WTC11 (cell line): ENCODE measurements at regions not wholly inside any gene's neighbourhood (a gene's known extent, or its start where the extent isn't known, plus 50 kb on each side); places are given as distances from the start of the nearest gene placed in this dataset.

Experiments
- ATAC-seq: fragments of 200-7000 bp; cut with Tn5 transposase; 2 replicates; pipeline ENCODE4 v1.10.0; 2021; ENCODE audit warnings: mild to moderate bottlenecking, moderate library complexity
- CTCF ChIA-PET: fragments of 300-600 bp; sonication (Branson Sonifier 250); formaldehyde crosslinking; loops from one replicate; lab custom pipeline; 2021; ENCODE audit warnings: antibody characterized with exemption; lab: Charles Lee
- POLR2A ChIA-PET: fragments of 350-600 bp; sonication (Branson Sonifier 250); formaldehyde crosslinking; loops from one replicate; lab custom pipeline; 2021; ENCODE audit warnings: antibody characterized with exemption; lab: Charles Lee
- DNase-seq: peaks from one replicate; pipeline ENCODE4 v3.0.0; 2021; ENCODE audit warnings: low spot score
- H3K27ac Mint-ChIP-seq: 2 replicates; pipeline ENCODE4 v1.8.0; 2021; ENCODE audit warnings: mixed read lengths
- H3K27me3 Mint-ChIP-seq: 2 replicates; pipeline ENCODE4 v1.8.0; 2021; ENCODE audit warnings: low read depth, mild to moderate bottlenecking, moderate library complexity, mixed read lengths
- H3K36me3 Mint-ChIP-seq: 2 replicates; pipeline ENCODE4 v1.8.0; 2021; ENCODE audit warnings: mixed read lengths
- H3K4me1 Mint-ChIP-seq: 2 replicates; pipeline ENCODE4 v1.8.0; 2022; ENCODE audit warnings: mixed read lengths
- H3K4me3 Mint-ChIP-seq: 2 replicates; pipeline ENCODE4 v1.8.0; 2021; ENCODE audit warnings: mild to moderate bottlenecking, moderate library complexity, mixed read lengths
- H3K9me3 Mint-ChIP-seq: 2 replicates; pipeline ENCODE4 v1.8.0; 2021; ENCODE audit warnings: mixed read lengths
- ATF2 ChIP-seq: sonication (generic); formaldehyde crosslinking; IDR thresholded peaks from 2 replicates; pipeline ENCODE4 v1.8.1; 2022; ENCODE audit warnings: low read depth, missing genetic modification reagents, borderline replicate concordance
- CBFB ChIP-seq: sonication (generic); formaldehyde crosslinking; IDR thresholded peaks from 2 replicates; pipeline ENCODE4 v1.8.1; 2022; ENCODE audit warnings: mild to moderate bottlenecking, low read depth, missing genetic modification reagents
- E2F4 ChIP-seq: sonication (generic); formaldehyde crosslinking; IDR thresholded peaks from 2 replicates; pipeline ENCODE4 v1.8.1; 2022; ENCODE audit warnings: low read depth, mild to moderate bottlenecking, moderate library complexity, missing genetic modification reagents, borderline replicate concordance
- EMX1 ChIP-seq: fragments of 250-450 bp; sonication (Bioruptor Pico); IDR thresholded peaks from 2 replicates; pipeline ENCODE4 v1.8.0; 2021; ENCODE audit warnings: mild to moderate bottlenecking
- ERG ChIP-seq: fragments of 250-450 bp; sonication (Bioruptor Pico); IDR thresholded peaks from 2 replicates; pipeline ENCODE4 v1.8.0; 2021; ENCODE audit warnings: mild to moderate bottlenecking
- FOXP1 ChIP-seq: sonication (generic); formaldehyde crosslinking; IDR thresholded peaks from 2 replicates; pipeline ENCODE4 v1.8.0; 2022; ENCODE audit warnings: missing genetic modification reagents, mild to moderate bottlenecking, moderate library complexity, borderline replicate concordance
- MXD4 ChIP-seq: fragments of 250-450 bp; sonication (Bioruptor Pico); IDR thresholded peaks from 2 replicates; pipeline ENCODE4 v1.8.0; 2021; ENCODE audit warnings: mild to moderate bottlenecking, moderate library complexity, borderline replicate concordance
- NFATC4 ChIP-seq: fragments of 250-450 bp; sonication (Bioruptor Pico); IDR thresholded peaks from 2 replicates; pipeline ENCODE4 v1.9.0; 2021; ENCODE audit warnings: mild to moderate bottlenecking
- SP1 ChIP-seq: sonication (generic); formaldehyde crosslinking; conservative IDR thresholded peaks from 2 replicates; pipeline ENCODE4 v1.8.1; 2022; ENCODE audit warnings: missing genetic modification reagents
- STAT6 ChIP-seq: sonication (generic); formaldehyde crosslinking; conservative IDR thresholded peaks from 2 replicates; pipeline ENCODE4 v1.8.1; 2023; ENCODE audit warnings: mild to moderate bottlenecking, low read depth, missing genetic modification reagents, moderate library complexity
- ZNF416 ChIP-seq: fragments of 250-450 bp; sonication (Bioruptor Pico); IDR thresholded peaks from 2 replicates; pipeline ENCODE4 v1.9.0; 2021; ENCODE audit warnings: mild to moderate bottlenecking, inconsistent platforms
- ZSCAN18 ChIP-seq: fragments of 250-450 bp; sonication (Bioruptor Pico); IDR thresholded peaks from 2 replicates; pipeline ENCODE4 v2.1.2; 2022; ENCODE audit warnings: mild to moderate bottlenecking, moderate library complexity
- TF ChIP-seq, protein P1 (sequence below): sonication (generic); formaldehyde crosslinking; IDR thresholded peaks from 2 replicates; pipeline ENCODE4 v1.8.0; 2022; ENCODE audit warnings: mild to moderate bottlenecking, missing genetic modification reagents
- TF ChIP-seq, protein P2 (sequence below): sonication (generic); formaldehyde crosslinking; IDR thresholded peaks from 2 replicates; pipeline ENCODE4 v1.8.1; 2023; ENCODE audit warnings: mild to moderate bottlenecking, missing genetic modification reagents, moderate library complexity

DNA sequence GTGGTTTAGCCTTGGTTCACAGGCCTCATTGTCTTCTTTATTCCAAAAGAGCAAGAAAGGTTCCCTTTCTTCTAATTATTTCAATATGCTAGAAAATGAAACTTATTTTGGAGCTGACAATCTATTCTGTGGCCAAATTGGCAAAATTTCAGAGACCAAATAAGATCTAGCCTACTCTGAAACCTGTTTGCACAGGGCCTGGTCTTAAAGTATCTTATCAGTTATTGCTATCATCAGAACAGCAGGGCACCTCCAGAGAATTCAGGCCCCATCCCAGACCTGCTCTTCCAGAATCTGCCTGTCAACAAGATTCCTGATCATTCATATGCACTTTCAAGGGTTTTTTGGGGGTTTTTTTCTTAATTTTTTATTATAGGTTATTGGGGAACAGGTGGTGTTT, 198.7 kb downstream of the ANAPC1 start:
- H3K27ac Mint-ChIP-seq = no peak overlapping the region
- no peak overlapping the region for H3K4me3 Mint-ChIP-seq
- CTCF ChIA-PET = no interaction called here

More for the DNA sequence above, 198.7 kb downstream of the ANAPC1 start:
- DNase-seq = no peak
- H3K36me3 Mint-ChIP-seq = peaks cover 14% of the 10 kb centered on the region
- H3K9me3 Mint-ChIP-seq = peaks cover 35% of the 10 kb centered on the region
- no peaks in the 10 kb centered on the region for H3K4me1 Mint-ChIP-seq
- H3K27me3 Mint-ChIP-seq = no peaks in the 10 kb centered on the region
- TF ChIP-seq MXD4 (CRISPR knock-in tag) (no peak), ZNF416 (no peak), FOXP1 (CRISPR knock-in tag) (no peak), NFATC4 (CRISPR knock-in tag) (no peak), STAT6 (no peak), ZSCAN18 (CRISPR knock-in tag) (no peak), ERG (CRISPR knock-in tag) (no peak), EMX1 (no peak), ATF2 (CRISPR knock-in tag) (no peak), SP1 (CRISPR knock-in tag) (no peak), E2F4 (CRISPR knock-in tag) (no peak), CBFB (CRISPR knock-in tag) (no peak)
- TF ChIP-seq, protein P1, sequence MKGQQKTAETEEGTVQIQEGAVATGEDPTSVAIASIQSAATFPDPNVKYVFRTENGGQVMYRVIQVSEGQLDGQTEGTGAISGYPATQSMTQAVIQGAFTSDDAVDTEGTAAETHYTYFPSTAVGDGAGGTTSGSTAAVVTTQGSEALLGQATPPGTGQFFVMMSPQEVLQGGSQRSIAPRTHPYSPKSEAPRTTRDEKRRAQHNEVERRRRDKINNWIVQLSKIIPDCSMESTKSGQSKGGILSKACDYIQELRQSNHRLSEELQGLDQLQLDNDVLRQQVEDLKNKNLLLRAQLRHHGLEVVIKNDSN (CRISPR knock-in tag) = no peak
- TF ChIP-seq, protein P2, sequence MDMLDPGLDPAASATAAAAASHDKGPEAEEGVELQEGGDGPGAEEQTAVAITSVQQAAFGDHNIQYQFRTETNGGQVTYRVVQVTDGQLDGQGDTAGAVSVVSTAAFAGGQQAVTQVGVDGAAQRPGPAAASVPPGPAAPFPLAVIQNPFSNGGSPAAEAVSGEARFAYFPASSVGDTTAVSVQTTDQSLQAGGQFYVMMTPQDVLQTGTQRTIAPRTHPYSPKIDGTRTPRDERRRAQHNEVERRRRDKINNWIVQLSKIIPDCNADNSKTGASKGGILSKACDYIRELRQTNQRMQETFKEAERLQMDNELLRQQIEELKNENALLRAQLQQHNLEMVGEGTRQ (CRISPR knock-in tag) = no peak
- TF ChIP-seq, all 79 proteins: peak for 0
- POLR2A ChIA-PET = no interaction called here
- no peak for ATAC-seq
